Middle frontal gyrus (tissue), 1 donor: ENCODE measurements at regions not wholly inside any gene's neighbourhood (a gene's known extent, or its start where the extent isn't known, plus 50 kb on each side); places are given as distances from the start of the nearest gene placed in this dataset.
A peak's percentile ranks its signal among the peaks of the same experiment; 100 is the strongest.

Experiments
- DNase-seq: peaks from one replicate; pipeline ENCODE4 v3.0.0-alpha.2; 2015; ENCODE audit warnings: low spot score; ENCODE audit errors: extremely low spot score

DNA sequence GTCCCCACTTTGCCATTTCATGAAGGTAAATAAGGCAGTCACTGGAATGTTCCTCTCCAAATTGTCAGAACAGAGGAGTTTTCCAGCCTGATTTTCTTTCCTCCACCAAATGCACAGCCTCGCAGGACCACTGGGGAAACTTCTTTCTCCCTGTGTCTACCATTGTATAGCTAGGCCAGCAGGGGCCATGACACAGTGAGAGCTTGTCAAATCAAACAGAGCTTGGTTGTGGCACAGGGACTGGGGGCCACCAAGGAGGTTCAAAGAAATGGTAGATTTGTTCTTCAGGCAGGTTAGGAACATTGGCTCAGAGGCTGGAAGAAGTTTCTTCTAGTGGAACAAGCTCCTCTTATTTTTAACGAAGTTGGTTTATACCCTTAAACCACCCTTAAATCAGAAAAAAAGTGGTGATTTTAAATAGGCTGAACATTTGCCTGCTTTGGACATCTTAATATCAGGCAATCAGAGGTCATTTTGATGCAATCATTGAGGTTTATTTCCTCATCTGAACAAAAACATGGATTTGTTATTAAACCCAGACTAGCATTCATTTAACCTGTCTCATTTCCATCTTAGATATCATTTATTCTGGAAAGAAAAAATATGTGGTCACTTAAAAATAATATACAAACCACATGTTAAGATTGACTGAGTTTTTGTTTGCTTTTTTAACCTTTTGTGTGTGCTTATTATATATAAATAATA, 105.6 kb downstream of the GTPBP8 start:
- no peak for DNase-seq

DNA sequence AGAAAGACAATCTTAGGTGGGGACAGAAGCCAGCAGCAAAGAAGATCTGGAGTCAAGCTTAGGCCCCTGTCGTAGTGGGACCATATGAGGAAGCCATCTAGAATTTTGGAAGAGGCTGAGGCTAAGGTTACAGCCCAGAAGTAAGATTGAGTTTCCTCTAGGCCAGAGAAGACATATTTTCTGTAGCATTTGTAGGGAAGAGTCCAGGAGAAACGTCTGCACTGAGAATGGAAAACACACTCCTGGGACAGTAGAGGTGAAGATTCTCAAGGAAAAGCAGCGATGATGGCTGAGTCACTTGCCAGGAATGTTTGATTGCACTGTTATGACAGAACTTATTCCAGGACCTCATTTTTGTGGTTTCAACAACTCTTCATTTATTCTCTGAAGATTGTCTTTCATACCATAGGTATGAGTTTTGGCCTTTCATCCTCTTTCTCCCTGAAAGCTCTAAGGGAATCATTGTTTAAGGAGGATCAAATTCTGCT, 107.2 kb downstream of the GTPBP8 start:
- DNase-seq: no peak

DNA sequence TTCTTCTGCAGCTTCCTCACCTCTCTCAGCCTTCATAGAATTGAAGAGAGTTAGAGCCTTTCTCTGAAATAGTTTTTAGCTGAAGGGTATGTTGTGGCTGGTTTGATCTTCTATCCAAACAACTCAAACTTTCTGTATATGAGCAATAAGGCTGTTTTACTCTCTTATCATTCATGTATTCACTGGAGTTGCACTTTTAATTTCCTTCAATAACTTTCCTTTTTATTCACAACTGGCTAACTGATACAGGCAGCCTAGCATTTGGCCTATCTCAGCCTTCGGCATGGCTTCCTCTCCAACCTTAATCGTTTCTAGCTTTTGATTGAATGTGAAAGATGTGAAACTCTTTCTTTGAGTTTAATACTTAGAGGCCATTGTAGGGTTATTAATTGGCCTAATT, 109.3 kb downstream of the GTPBP8 start:
- no peak for DNase-seq

DNA sequence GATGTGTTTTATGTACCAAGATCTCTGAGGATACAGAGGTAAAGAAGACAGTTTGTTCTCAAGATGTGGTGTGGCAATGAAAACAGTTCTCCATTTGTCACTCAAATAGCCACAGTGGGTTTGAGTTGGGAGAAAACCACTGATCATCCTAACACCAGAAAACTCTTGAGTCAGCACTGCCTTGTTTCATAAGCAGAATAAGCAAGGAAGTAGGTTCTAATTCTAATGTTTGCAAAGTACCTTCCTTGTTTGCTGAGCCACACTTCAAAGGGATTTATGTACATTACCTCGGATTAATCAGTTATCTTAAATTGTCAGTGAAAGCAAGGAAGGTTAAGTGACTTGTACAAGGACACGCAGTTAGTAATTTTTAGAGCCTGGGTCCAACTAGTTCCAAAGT, 107.8 kb upstream of the BOC start:
- no peak for DNase-seq

DNA sequence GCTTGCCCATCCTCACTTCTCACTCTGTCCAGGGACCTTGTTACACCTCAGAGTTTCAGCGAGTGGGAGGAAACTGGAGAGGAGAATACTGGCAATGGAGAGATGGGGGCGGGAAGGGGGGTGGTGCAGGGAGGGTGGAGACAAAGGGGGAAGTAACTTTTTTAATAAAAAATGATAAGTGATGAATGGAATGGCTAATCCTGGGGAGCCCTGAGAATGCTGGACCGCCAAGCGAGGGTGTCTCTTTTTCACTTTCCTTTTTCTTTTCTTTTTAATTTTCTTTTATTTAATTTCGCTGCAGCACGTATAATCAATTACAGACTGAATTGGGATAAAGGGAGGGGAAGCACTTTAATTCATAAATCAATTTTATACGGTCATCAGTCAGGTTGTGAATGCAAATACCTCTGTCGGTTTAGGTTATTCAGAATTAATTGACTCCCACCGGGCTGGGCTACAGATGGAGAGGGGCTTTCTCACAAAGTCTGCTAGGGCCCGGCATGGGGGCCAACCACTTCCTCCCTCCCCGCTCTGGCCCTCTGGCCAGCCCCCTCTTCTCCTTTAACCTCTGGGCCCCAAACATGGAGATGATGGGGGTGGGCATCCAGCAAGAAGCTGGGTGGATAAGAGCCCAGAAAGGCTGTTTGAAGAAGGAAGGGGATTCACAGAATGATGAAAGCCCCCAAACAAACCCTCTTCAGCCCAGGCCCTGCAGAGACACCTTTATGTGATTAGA, 106.8 kb upstream of the BOC start:
- DNase-seq: no peak

GRCh38 chr3:113105093-113105449, 106.3 kb upstream of the BOC start:
- DNase-seq: peak; percentile 13

DNA sequence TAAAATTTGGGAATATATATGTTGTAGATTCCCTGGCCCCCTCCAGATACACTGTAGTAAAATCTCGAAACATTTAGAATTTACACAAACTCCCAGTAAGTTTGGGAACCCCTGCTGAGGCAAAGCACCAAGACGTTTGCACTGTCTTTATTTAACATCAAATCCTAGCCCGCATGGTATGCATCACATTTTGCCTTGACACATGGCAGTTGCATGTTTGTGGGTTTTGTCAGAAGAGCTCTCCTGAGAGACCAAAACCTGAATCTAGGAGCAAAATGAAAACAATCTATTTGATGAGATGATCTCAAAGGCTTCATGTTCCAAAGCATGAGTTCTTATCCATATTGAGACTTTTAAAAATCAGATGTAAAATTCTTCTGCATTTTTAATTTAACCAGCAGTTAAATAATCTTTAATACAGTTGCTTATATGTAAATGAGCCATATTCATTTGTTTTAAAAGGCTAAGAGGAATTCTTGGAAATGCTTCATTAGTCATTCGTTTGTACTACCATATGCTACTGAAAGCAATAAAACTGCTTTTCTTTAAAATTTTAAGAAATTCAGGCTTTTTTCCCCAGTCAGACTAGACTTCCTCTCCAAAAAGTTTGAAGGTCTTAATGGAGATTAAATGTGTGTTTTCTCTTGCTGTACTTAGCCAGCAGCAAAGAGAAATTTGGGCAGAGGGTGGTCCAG, 105.2 kb upstream of the BOC start:
- DNase-seq: no peak

GRCh38 chr3:113110267-113110666, 101.1 kb upstream of the BOC start:
- DNase-seq: no peak

- DNase-seq: no peak
Observed at GRCh38 chr3:113111011-113111707, 100.2 kb upstream of the BOC start.

GRCh38 chr3:113113361-113113760, 98.0 kb upstream of the BOC start:
- no peak for DNase-seq

DNA sequence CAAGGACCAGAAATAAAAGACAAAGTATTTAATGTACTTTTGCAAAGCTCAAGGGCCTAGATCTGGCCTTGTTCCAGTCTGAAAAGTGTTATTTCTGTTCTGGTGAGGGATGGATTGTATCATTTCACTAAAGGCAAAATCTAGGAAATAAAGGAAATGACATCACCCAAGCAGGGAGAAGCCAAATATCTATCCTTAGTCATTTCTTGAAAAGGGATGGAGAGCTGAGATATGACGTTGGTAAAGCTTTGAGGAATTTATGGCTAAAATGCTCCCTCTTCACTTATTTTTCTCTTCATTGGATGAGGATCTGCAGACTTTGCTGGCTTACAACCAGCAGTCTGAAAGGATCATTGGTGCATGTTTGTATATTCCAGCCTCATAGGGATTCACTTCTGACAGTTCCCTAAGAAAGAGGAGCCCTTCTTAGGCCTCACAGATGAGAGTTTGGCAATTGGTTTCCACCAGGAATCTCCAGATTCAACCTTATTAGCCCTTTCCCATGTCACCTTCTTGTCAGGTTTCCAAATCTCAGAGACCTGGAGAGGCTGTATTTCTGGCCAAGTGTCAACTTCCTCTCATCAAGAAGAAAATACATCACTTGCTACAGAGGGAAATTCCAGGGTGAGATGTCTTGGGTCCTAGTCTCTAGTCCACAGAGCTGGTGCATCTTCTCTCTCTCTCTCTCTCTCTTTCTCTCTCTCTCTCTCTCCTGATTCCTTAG, 93.7 kb upstream of the BOC start:
- no peak for DNase-seq

DNA sequence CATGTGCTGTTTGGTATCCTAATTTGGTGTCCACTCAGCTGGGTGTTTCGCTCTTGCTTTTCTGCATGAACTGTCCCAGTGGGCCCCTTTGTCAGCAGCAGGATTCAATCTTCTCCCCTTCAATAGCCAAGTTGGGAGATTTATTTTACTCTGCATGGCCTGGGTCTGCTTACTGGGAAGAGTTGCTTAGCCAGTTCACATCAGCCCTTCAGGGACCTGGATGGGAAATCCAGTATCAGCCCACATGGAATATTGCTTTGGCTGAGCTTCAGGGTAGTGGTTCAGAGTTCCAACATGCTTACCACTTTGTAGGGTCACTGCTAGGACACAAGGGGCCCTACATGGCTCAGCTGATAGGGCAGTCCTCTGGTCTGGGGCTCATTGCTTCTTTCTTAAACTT, 93.0 kb upstream of the BOC start:
- DNase-seq: no peak

- DNase-seq: no peak
Observed at GRCh38 chr3:113124256-113124830, 87.0 kb upstream of the BOC start.

GRCh38 chr3:113125951-113126350, 85.4 kb upstream of the BOC start:
- DNase-seq: no peak

- no peak for DNase-seq
Observed at GRCh38 chr3:113128386-113129015, 82.9 kb upstream of the BOC start.

DNA sequence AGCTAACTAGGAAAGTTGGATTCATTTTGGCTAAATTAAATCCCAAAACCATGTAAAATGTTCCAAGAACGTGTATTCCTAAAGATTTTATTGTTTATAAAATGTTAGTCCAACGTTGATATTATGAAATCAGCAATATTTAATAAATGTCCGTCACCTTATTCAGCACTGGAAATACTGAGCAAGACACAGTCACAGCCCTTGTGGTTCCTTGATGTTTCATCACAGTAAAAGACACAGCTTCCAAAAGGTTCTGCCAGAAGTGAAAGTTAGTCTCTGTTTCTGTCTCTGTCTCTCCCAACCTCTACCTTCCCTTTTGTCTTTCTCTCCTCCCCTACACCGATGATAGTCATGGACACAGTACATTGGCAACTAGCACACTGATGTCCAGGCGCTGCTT, 82.2 kb upstream of the BOC start:
- no peak for DNase-seq

DNA sequence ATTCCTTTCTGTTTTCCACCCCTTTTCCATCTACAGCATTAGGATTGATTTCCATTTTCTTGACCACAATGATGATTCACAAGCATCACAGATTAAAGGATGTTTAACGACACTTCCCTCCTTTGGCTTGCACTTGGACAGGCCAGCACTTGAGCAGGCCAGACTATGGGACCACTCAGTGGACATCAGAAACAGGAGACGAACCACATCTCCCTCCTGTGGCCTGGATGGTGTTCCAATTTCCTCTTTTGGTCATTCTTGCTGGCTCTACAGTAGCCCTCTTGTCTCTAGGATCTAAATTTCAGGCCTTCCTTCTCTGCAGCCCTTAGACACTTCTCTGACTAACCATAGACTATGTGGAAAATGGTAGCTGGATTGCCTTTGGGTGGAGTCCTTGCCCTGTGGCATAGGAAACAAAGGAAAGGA, 78.8 kb upstream of the BOC start:
- no peak for DNase-seq

DNA sequence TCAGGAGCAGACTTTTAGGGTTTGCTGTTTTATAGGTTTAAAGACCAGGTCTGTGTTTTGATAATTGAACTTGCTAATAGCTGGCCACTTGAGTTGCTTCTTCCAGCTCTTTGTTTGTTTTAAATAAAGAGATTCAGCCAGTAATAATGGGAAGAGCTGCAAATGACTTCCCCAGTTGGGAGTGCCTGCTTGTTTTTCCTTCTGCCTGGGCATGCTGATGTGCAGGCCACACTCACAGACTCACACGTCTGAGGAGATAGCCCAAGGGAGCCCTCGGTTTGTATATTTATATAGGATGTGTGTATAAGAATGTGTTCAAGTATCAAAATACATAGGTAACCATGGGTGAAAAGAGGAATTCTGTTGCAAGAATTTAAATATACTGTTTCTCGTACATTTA, 78.2 kb upstream of the BOC start:
- no peak for DNase-seq

- no peak for DNase-seq
Observed at GRCh38 chr3:113136071-113136470, 75.3 kb upstream of the BOC start.

GRCh38 chr3:113136544-113136943, 74.8 kb upstream of the BOC start:
- DNase-seq: no peak
